ENCODE measurements at regions not wholly inside any gene's neighbourhood (a gene's known extent, or its start where the extent isn't known, plus 50 kb on each side); places are given as distances from the start of the nearest gene placed in this dataset.
A peak's percentile ranks its signal among the peaks of the same experiment; 100 is the strongest.
"Not testable (repeated sequence)": the region's sequence is repeated elsewhere in the genome, so short reads cannot be mapped to it uniquely, and the experiment has no call there.

DNA sequence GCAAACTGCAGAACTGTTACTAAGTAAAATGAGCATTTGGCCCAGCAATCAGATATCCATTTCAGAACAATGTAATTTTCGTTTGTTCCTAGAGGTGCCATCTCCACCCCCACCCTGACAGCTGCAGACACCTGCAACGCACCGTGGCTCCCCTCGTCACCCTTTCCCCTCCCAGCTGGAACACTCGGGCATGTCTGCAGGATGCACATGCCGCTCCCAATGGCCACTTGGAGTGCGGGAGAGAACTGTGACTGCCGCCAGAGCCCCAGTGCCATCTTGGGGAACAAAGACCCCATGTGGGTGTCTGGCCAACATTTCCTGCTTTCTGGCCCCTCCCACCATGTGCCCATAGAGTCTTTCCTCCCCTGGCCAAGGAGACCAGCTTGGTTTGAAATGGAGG, 436.2 kb downstream of the PCDH10 start:
- DNase-seq = no peak

GRCh38 chr4:133584714-133585113, 435.6 kb downstream of the PCDH10 start:
- DNase-seq = no peak

- DNase-seq = no peak
Measured at GRCh38 chr4:133581996-133582619, 433.0 kb downstream of the PCDH10 start.

- DNase-seq = no peak
Measured at GRCh38 chr4:133574248-133574647, 425.2 kb downstream of the PCDH10 start.

GRCh38 chr4:133565379-133565778, 416.3 kb downstream of the PCDH10 start:
- no peak for DNase-seq

GRCh38 chr4:133559987-133560386, 410.9 kb downstream of the PCDH10 start:
- no peak for DNase-seq

DNA sequence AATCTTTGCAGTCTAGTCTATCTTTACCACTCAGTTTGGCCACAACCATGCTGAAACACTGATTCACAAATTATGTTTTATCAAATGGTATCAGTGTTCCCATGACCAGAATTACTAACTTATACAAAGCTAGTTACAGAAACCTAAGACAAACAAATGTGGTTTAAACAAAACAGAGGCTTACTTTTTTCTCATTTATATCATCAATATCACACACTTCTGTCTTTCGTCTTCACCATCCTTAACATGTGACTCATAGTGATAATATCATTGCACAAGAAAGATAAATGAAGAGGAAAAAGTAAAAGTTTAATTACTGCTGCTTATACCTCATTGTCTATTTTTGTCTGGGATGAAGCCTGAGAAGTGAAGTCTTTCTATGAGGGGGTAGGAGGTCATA, 406.6 kb downstream of the PCDH10 start:
- DNase-seq = no peak

DNA sequence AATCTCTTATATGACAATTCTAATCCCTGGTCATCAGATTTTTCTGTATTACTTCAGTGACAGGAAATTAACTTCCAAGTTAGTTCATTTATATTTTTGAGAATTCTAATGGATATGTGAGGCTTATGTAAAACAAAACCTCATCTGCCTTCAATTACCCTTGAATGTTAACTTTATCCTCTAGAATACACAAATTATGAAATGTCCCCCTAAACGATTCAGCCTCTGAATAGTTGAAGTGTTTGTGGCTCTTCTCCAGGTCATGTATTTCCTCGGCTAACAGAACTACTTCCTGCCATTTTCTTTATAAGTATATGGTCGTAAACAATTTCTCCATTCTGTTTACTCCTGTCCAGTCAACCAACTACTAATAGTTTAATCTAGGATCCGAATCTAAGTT, 401.3 kb downstream of the PCDH10 start:
- DNase-seq = no peak

- DNase-seq = no peak
Measured at GRCh38 chr4:133544097-133544496, 395.0 kb downstream of the PCDH10 start.

DNA sequence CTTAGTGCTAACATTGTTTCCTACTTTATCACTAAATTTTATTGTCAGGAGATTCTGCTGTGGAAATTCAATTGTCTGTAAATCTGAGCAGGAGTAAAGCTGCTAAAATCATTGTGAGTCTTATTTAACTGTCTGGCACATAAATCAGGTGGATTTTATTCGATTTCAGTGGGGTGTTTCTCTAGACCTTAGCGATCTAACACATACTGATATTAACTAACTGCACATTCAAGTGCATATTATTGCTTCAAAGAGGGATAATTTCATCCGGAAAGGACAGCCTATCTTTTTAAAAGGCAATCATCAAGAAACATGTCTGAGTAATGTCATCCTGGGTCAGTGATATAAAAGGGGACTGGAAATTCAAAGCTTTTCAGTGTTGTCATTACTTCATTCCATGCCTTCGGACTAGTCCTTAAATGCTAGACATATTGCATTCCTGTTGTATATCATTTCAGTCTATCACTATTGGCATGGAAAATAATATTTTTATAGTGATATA, 388.7 kb downstream of the PCDH10 start:
- no peak for DNase-seq

- not testable (repeated sequence) for DNase-seq
Measured at GRCh38 chr4:133534224-133534623, 385.1 kb downstream of the PCDH10 start.

GRCh38 chr4:133524369-133524768, 375.3 kb downstream of the PCDH10 start:
- DNase-seq = no peak

DNA sequence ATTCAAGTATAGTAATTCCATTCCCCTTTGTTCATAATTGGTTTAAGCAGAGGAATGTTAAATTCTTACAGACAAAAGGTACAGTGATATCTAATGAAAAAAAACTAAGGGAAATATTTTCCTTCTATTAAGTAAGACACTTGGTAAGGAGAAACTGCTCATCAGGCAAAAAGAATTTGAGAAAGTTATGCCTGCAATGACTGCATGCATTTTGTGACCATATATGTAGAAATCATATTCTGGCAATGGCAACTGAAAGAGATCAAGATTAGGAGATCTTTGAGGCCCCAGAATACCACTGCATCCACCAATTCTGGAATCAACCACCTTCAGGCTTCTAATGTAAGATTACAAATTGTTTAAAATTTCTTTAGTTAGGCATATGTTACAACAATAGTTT, 364.8 kb downstream of the PCDH10 start:
- no peak for DNase-seq

DNA sequence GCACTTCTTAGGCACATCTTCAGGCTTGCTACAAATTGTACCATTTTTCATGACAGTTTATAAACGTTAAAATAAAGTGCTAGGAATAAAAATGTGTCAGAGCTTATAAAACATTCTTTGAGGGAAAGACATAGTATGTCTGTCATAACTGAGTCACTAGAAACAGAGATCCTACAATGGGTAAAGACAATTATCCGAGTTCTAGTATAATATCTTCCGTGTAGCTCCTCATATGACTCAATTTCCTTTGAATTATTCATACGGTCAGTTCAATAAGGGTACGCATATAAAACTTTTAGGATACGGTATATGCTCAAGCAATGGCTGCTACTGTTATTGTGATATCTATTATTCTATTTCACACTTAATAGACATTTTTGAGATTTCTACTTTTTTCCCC, 349.1 kb downstream of the PCDH10 start:
- DNase-seq = no peak

DNA sequence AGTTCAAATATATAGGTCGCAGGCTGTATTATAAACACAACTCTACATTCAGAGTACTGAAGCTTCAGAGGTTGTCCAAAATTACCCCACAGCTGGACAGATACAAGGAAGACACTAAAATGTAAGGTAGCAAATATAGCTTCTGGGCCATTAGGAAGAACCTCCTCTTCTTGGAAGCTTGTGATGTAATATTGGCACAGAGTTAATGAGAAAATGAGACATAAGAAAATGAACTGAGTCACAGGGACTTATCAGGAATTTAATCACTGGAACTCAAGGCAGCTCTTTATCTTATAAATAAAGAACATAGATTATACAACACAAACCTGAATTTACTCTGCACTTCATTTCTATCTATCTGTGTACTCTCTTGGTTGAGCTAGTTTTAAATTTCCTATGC, 344.7 kb downstream of the PCDH10 start:
- DNase-seq = no peak

GRCh38 chr4:133493241-133493640, 344.1 kb downstream of the PCDH10 start:
- DNase-seq = no peak

DNA sequence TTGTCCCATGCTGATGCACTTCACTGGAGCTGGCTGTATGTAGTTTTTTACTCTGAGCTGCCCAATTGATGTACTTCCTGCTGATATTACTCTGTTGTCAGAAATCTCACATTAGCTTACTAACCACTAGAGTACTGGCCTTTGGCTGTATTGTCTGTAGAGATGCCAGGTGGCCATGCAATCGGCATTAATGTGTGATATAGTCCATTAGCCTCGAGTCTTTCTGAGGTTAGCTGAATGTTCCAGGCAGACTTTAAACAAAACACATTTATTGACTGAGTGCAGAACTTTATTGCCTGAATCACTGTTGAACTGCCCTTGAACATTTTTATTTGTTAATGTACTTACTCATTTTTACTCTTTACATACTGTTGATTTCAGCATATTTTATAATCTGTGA, 335.2 kb downstream of the PCDH10 start:
- no peak for DNase-seq

- peak in 1 of 2 donors; percentile 20 for DNase-seq
Measured at GRCh38 chr4:133483600-133484246, 334.6 kb downstream of the PCDH10 start.

DNA sequence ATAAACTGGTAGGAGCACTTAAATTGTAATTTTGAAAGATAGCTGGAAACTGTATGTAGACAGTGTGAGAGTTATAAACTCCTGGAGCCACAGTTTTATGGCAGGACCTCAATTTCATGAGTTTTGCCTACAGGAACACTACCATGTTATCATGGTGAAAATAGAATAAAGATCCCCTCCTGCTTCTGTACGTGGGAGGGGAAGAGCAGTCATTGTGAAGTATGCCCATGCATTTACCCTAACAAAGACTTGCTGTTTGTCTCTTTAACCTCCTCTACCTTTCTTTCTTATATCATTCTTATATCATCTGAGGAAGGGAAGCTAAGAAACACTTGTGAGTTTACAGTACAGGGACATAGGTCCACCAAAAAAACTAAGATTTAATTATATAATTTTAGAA, 327.0 kb downstream of the PCDH10 start:
- no peak for DNase-seq

DNA sequence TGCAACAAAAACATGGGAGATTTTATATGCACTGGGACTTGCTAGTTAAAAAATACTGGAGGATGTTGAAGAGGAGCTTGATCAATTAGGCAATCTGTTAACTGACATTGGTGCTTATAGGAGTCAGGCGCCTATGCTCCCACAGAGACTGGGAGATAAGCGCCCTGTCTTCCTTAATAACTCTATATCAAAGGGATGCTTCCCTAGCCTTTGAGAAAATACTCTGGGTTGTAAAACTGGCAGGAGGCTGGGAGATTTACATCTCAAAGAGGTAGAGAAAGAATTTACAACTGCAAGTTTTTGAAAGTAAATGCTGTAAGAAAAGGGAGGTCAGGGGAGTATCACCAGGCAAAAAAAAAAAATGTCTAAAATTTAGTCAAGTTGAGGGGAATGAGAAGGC, 325.4 kb downstream of the PCDH10 start:
- DNase-seq = no peak

DNA sequence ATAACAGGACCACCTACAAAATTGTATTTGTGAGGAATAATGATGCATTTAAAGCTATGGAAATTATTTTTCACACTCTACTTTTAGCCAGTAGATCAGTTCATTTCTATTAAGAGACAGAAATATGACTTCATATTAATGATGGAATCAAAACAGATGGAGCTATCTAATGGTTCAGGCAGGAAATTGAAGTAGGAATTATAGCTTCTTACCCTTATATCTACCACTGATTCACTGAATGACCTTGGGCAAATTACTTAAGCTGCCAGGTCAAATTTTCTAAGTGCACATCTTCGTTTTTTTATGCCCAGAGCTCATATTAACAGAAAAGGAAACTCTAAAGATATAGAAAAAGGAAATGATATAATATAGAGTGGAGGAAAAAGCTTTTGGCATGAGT, 323.1 kb downstream of the PCDH10 start:
- DNase-seq = no peak

- no peak for DNase-seq
Measured at GRCh38 chr4:133467290-133467947, 318.3 kb downstream of the PCDH10 start.

DNA sequence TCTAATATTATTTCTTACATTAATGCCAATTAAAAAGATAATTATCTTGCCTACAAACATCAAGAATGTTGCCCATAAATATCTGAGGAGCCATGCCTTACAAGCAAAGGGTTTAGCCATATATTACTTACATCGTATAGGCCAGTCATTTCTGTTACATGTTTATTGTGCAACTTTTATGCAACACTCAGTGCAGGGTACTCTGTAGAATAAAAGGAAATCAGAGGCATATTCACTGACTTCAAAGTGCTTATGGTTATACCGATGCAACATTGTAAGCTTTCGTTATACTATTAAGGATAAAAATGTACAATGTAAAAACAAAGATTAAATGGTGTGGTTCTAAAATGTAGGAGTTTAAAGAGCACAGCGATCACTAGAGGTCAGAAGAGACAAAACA, 315.9 kb downstream of the PCDH10 start:
- DNase-seq = no peak

DNA sequence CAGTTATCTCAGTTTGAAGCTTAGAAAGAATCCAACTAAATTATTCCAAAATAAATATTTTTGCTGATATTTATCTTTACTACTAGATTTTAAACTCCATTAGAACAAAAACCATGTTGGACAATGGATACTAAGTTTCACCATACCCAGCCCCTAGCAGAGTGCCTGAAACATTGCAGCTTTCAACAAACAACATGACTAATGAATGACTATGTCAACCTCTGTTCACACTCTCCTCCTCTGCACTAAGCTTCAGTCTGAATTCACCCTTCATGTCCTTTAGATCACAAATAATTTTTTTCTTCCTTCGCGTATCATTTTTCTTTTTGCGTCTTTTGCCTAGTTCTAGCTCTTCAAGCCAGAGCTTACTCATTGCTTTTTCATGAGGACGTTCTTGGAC, 315.2 kb downstream of the PCDH10 start:
- no peak for DNase-seq

All from hippocampal formation (tissue), 2 donors.